CD4-positive, alpha-beta T cell (primary cell): ENCODE measurements at regions not wholly inside any gene's neighbourhood (a gene's known extent, or its start where the extent isn't known, plus 50 kb on each side); places are given as distances from the start of the nearest gene placed in this dataset.

Source experiments
- ATAC-seq: fragments of 200-7000 bp; cut with Tn5 transposase; one replicate; pipeline ENCODE4 v1.10.0; 2022; ENCODE audit warnings: mild to moderate bottlenecking; ENCODE audit not compliant: poor library complexity
- CTCF ChIA-PET: fragments of 350-600 bp; sonication (Branson Sonifier 250); formaldehyde crosslinking; loops from one replicate; lab custom pipeline; 2021; ENCODE audit warnings: antibody characterized with exemption, inconsistent platforms; lab: Charles Lee
- POLR2A ChIA-PET: fragments of 350-600 bp; sonication (Branson Sonifier 250); formaldehyde crosslinking; loops from one replicate; lab custom pipeline; 2021; ENCODE audit warnings: antibody characterized with exemption, inconsistent platforms; lab: Charles Lee
- DNase-seq, 14 experiments: peaks; one replicate each; pipeline ENCODE4 v3.0.0-alpha.2; 2013 to 2020; ENCODE audit warnings: mixed read lengths in 2 of 14
- H3K27ac ChIP-seq, 2 donors: one replicate each; pipeline versions ENCODE4 v1.5.1 to v1.7.0; 2013; ENCODE audit warnings: low read length in 2 of 2, low read depth in 1 of 2, mild to moderate bottlenecking in 1 of 2
- H3K27me3 ChIP-seq, 2 experiments: 1 replicate in 1 of 2; 2 replicates in 1 of 2; pipeline versions ENCODE4 v1.6.1 to v1.7.0; 2013; ENCODE audit warnings: low read length in 2 of 2, control low read depth in 1 of 2, mild to moderate bottlenecking in 1 of 2, moderate library complexity in 1 of 2; ENCODE audit not compliant: insufficient read depth in 2 of 2, control insufficient read depth in 1 of 2
- H3K36me3 ChIP-seq: one replicate; pipeline ENCODE4 v1.6.1; 2013; ENCODE audit warnings: low read length, control low read depth; ENCODE audit not compliant: insufficient read depth
- H3K4me1 ChIP-seq: one replicate; pipeline ENCODE4 v1.6.1; 2013; ENCODE audit warnings: low read length, control low read depth; ENCODE audit not compliant: insufficient read depth
- H3K4me3 ChIP-seq: one replicate; pipeline ENCODE4 v1.5.1; 2013; ENCODE audit warnings: mild to moderate bottlenecking, low read length, moderate library complexity
- H3K9me3 ChIP-seq, 2 experiments: 1 replicate in 1 of 2; 2 replicates in 1 of 2; pipeline versions ENCODE4 v1.6.1 to v1.7.0; 2013; ENCODE audit warnings: low read length in 2 of 2, mild to moderate bottlenecking in 2 of 2, control low read depth in 1 of 2, moderate library complexity in 1 of 2; ENCODE audit not compliant: control insufficient read depth in 1 of 2, insufficient read depth in 1 of 2
- H3K27ac Mint-ChIP-seq: one replicate; pipeline ENCODE4 v1.8.0; 2020; ENCODE audit warnings: mixed read lengths
- H3K27me3 Mint-ChIP-seq: one replicate; pipeline ENCODE4 v1.8.0; 2021; ENCODE audit warnings: mixed read lengths
- H3K36me3 Mint-ChIP-seq: one replicate; pipeline ENCODE4 v1.8.0; 2021; ENCODE audit warnings: low read depth, mixed read lengths
- H3K4me1 Mint-ChIP-seq: one replicate; pipeline ENCODE4 v1.8.0; 2021; ENCODE audit warnings: low read depth, mixed read lengths
- H3K4me3 Mint-ChIP-seq: one replicate; pipeline ENCODE4 v1.8.0; 2020; ENCODE audit warnings: mild to moderate bottlenecking, mixed read lengths
- H3K9me3 Mint-ChIP-seq: one replicate; pipeline ENCODE4 v1.8.0; 2020; ENCODE audit warnings: mixed read lengths
- intact Hi-C, 2 experiments: fragments of 100-400 bp; cut with DNase I in 1 of 2; cut with micrococcal nuclease in 1 of 2; formaldehyde crosslinking; loops; one replicate each; pipeline versions ENCODE4 v1.15.1 to v1.9.0; 2023 to 2025; cut with DNase I, micrococcal nuclease
- TF ChIP-seq, protein P1 (sequence below): fragments of 200-600 bp; IDR thresholded peaks from one replicate; pipeline ENCODE4 v1.8.0; 2022; ENCODE audit warnings: antibody characterized with exemption, mild to moderate bottlenecking

DNA sequence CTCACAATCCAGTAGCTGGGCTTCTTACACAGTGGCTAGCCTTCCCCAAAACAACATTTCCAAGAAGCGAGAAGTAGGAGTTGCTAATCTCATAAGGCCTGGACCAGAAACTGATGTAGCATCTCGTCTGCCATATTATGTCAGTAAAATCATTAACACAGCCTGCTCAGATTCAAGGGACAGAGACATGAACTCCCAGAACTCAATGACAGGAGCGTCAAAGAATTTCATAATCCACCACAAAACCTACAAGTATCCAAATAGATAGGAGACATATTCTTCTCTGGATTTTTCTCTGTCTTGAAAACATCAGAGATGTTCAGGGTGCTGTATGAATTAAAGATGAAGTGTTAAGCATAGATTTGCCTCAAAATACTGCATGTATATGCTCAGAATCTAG is 457.6 kb upstream of the ACTBL2 start:
- H3K4me1 ChIP-seq = no peaks in the 10 kb centered on the region
- H3K4me3 Mint-ChIP-seq = no peak overlapping the region
- TF ChIP-seq, protein P1, sequence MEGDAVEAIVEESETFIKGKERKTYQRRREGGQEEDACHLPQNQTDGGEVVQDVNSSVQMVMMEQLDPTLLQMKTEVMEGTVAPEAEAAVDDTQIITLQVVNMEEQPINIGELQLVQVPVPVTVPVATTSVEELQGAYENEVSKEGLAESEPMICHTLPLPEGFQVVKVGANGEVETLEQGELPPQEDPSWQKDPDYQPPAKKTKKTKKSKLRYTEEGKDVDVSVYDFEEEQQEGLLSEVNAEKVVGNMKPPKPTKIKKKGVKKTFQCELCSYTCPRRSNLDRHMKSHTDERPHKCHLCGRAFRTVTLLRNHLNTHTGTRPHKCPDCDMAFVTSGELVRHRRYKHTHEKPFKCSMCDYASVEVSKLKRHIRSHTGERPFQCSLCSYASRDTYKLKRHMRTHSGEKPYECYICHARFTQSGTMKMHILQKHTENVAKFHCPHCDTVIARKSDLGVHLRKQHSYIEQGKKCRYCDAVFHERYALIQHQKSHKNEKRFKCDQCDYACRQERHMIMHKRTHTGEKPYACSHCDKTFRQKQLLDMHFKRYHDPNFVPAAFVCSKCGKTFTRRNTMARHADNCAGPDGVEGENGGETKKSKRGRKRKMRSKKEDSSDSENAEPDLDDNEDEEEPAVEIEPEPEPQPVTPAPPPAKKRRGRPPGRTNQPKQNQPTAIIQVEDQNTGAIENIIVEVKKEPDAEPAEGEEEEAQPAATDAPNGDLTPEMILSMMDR = no peak
- no peak for DNase-seq
- no peaks in the 10 kb centered on the region for H3K27me3 Mint-ChIP-seq
- H3K4me1 Mint-ChIP-seq = no peaks in the 10 kb centered on the region
- peaks cover 0 to 4% of the 10 kb centered on the region in 2 experiments for H3K9me3 ChIP-seq
- no peak overlapping the region for H3K27ac ChIP-seq
- POLR2A ChIA-PET = no interaction called here
- CTCF ChIA-PET = no interaction called here
- H3K36me3 Mint-ChIP-seq = no peaks in the 10 kb centered on the region
- intact Hi-C loops = no loop called here
- H3K4me3 ChIP-seq = no peak overlapping the region
- no peaks in the 10 kb centered on the region for H3K36me3 ChIP-seq
- H3K9me3 Mint-ChIP-seq = peaks cover 2% of the 10 kb centered on the region
- H3K27me3 ChIP-seq = peaks cover 0 to 5% of the 10 kb centered on the region in 2 experiments
- ATAC-seq = no peak
- no peak overlapping the region for H3K27ac Mint-ChIP-seq

GRCh38 chr5:57939771-57940170 is 457.2 kb upstream of the ACTBL2 start:
- ChIA-PET POLR2A (no interaction called here), CTCF (no interaction called here)
- no peak overlapping the region for H3K4me3 Mint-ChIP-seq
- TF ChIP-seq, protein P1 = no peak
- no peak for ATAC-seq
- H3K27me3 Mint-ChIP-seq = no peaks in the 10 kb centered on the region
- no peak for DNase-seq
- H3K27me3 ChIP-seq = peaks cover 0 to 5% of the 10 kb centered on the region in 2 experiments
- no peak overlapping the region for H3K4me3 ChIP-seq
- H3K4me1 Mint-ChIP-seq = no peaks in the 10 kb centered on the region
- H3K9me3 ChIP-seq = peaks cover 0 to 4% of the 10 kb centered on the region in 2 experiments
- intact Hi-C loops = no loop called here
- no peaks in the 10 kb centered on the region for H3K36me3 Mint-ChIP-seq
- peaks cover 2% of the 10 kb centered on the region for H3K9me3 Mint-ChIP-seq
- H3K36me3 ChIP-seq = no peaks in the 10 kb centered on the region
- H3K4me1 ChIP-seq = no peaks in the 10 kb centered on the region
- no peak overlapping the region for H3K27ac ChIP-seq
- no peak overlapping the region for H3K27ac Mint-ChIP-seq

- Histone ChIP-seq H3K4me1 (no peaks in the 10 kb centered on the region), H3K9me3 (peaks cover 0 to 4% of the 10 kb centered on the region in 2 experiments), H3K27me3 (peaks cover 0 to 5% of the 10 kb centered on the region in 2 experiments), H3K4me3 (no peak overlapping the region), H3K36me3 (no peaks in the 10 kb centered on the region), H3K27ac (no peak overlapping the region)
- CTCF ChIA-PET = no interaction called here
- Mint-ChIP-seq H3K4me1 (no peaks in the 10 kb centered on the region), H3K4me3 (no peak overlapping the region), H3K27ac (no peak overlapping the region), H3K36me3 (no peaks in the 10 kb centered on the region), H3K9me3 (no peaks in the 10 kb centered on the region), H3K27me3 (peaks cover 3% of the 10 kb centered on the region)
- POLR2A ChIA-PET = no interaction called here
- intact Hi-C loops = no loop called here
- TF ChIP-seq, protein P1 = no peak
- ATAC-seq (no peak), DNase-seq (no peak)
Measured at GRCh38 chr5:57939335-57939734, 456.7 kb upstream of the ACTBL2 start.
